Ammon's horn (tissue), 1 donor: ENCODE measurements at regions not wholly inside any gene's neighbourhood (a gene's known extent, or its start where the extent isn't known, plus 50 kb on each side); places are given as distances from the start of the nearest gene placed in this dataset.

Source experiments
- DNase-seq: peaks from one replicate; pipeline ENCODE4 v3.0.0-alpha.2; 2016; ENCODE audit warnings: low spot score

- DNase-seq, result peak; percentile 15
Observed at GRCh38 chr16:79713609-79714309, 113.2 kb upstream of the MAF start.

- no peak for DNase-seq
Observed at GRCh38 chr16:79712276-79712675, 111.7 kb upstream of the MAF start.

GRCh38 chr16:79707876-79708275 is 107.3 kb upstream of the MAF start:
- DNase-seq, result no peak

- no peak for DNase-seq
Observed at GRCh38 chr16:79703066-79703465, 102.5 kb upstream of the MAF start.

GRCh38 chr16:79698341-79698753 is 97.8 kb upstream of the MAF start:
- DNase-seq, result no peak

GRCh38 chr16:79697562-79698112 is 97.1 kb upstream of the MAF start:
- DNase-seq, result no peak

GRCh38 chr16:79691007-79691406 is 90.5 kb upstream of the MAF start:
- no peak for DNase-seq

GRCh38 chr16:79690159-79690558 is 89.6 kb upstream of the MAF start:
- DNase-seq, result no peak

GRCh38 chr16:79687249-79688130 is 87.0 kb upstream of the MAF start:
- no peak for DNase-seq

- no peak for DNase-seq
Observed at GRCh38 chr16:79685871-79686270, 85.3 kb upstream of the MAF start.

- no peak for DNase-seq
Observed at GRCh38 chr16:79679334-79679733, 78.8 kb upstream of the MAF start.

GRCh38 chr16:79677799-79678530 is 77.4 kb upstream of the MAF start:
- DNase-seq, result no peak

GRCh38 chr16:79673635-79674034 is 73.1 kb upstream of the MAF start:
- no peak for DNase-seq

GRCh38 chr16:79672524-79672923 is 72.0 kb upstream of the MAF start:
- no peak for DNase-seq

- DNase-seq, result no peak
Observed at GRCh38 chr16:79668502-79668901, 68.0 kb upstream of the MAF start.

- no peak for DNase-seq
Observed at GRCh38 chr16:79665970-79666369, 65.4 kb upstream of the MAF start.

GRCh38 chr16:79664407-79664806 is 63.9 kb upstream of the MAF start:
- no peak for DNase-seq

- no peak for DNase-seq
Observed at GRCh38 chr16:79662669-79663313, 62.3 kb upstream of the MAF start.

- no peak for DNase-seq
Observed at GRCh38 chr16:79662122-79662521, 61.6 kb upstream of the MAF start.

- no peak for DNase-seq
Observed at GRCh38 chr16:79661578-79661977, 61.0 kb upstream of the MAF start.

GRCh38 chr16:79659344-79659743 is 58.8 kb upstream of the MAF start:
- DNase-seq, result no peak
